OCI-LY7 (cell line): ENCODE measurements at regions not wholly inside any gene's neighbourhood (a gene's known extent, or its start where the extent isn't known, plus 50 kb on each side); places are given as distances from the start of the nearest gene placed in this dataset.

Source experiments
- CTCF ChIP-seq: fragments of 200-600 bp; sonication (generic); conservative IDR thresholded peaks from 2 replicates; pipeline ENCODE4 v1.5.1; 2014; ENCODE audit warnings: mild to moderate bottlenecking, antibody characterized with exemption, low read length, moderate library complexity, mixed read lengths
- EZH2phosphoT487 ChIP-seq: fragments of 200-600 bp; sonication (generic); IDR thresholded peaks from 2 replicates; pipeline ENCODE4 v1.6.1; 2018; ENCODE audit warnings: low read depth, borderline replicate concordance, mild to moderate bottlenecking, mixed run types, antibody characterized with exemption, low read length, moderate library complexity, mixed read lengths

GRCh38 chr17:77817953-77818352, 140.6 kb upstream of the TNRC6C start:
- TF ChIP-seq CTCF (no peak), EZH2phosphoT487 (no peak)
